HepG2 (cell line): ENCODE measurements at regions not wholly inside any gene's neighbourhood (a gene's known extent, or its start where the extent isn't known, plus 50 kb on each side); places are given as distances from the start of the nearest gene placed in this dataset.
A peak's percentile ranks its signal among the peaks of the same experiment; 100 is the strongest.

Experiments
- BRD4 ChIP-seq: sonication (generic); formaldehyde crosslinking; IDR thresholded peaks from 2 replicates; pipeline ENCODE4 v1.4.0; 2020; ENCODE audit warnings: missing genetic modification reagents
- CREM ChIP-seq, 2 experiments: sonication (generic) in 1 of 2; formaldehyde crosslinking in 1 of 2; IDR thresholded peaks; 2 replicates each; pipeline versions ENCODE4 v1.4.0 to v1.6.1; 2016 to 2020; ENCODE audit warnings: antibody characterized with exemption in 1 of 2, mild to moderate bottlenecking in 1 of 2, missing genetic modification reagents in 1 of 2
- ERF ChIP-seq: IDR thresholded peaks from 2 replicates; pipeline ENCODE4 v1.6.1; 2018; ENCODE audit warnings: missing biosample characterization, missing genetic modification reagents
- FOXK2 ChIP-seq: fragments of 450-650 bp; IDR thresholded peaks from 2 replicates; pipeline ENCODE4 v1.6.1; 2016
- GABPB1 ChIP-seq: IDR thresholded peaks from 2 replicates; pipeline ENCODE4 v1.6.1; 2016; ENCODE audit warnings: mild to moderate bottlenecking, missing genetic modification reagents, moderate library complexity, missing compliant biosample characterization
- HOXA3 ChIP-seq: sonication (generic); formaldehyde crosslinking; IDR thresholded peaks from 2 replicates; pipeline ENCODE4 v1.5.0; 2020; ENCODE audit warnings: missing genetic modification reagents
- NFE2L2 ChIP-seq: fragments of 150-350 bp; IDR thresholded peaks from 2 replicates; pipeline ENCODE4 v1.6.1; 2014; ENCODE audit warnings: low read length
- SP4 ChIP-seq: sonication (generic); formaldehyde crosslinking; IDR thresholded peaks from 2 replicates; pipeline ENCODE4 v1.8.1; 2023; ENCODE audit warnings: mild to moderate bottlenecking, missing genetic modification reagents
- TCF7L2 ChIP-seq: IDR thresholded peaks from 2 replicates; pipeline ENCODE4 v1.6.1; 2011; ENCODE audit warnings: mild to moderate bottlenecking, low read depth, low read length, moderate library complexity
- ZSCAN22 ChIP-seq: sonication (generic); formaldehyde crosslinking; IDR thresholded peaks from 2 replicates; pipeline ENCODE4 v1.4.0; 2020; ENCODE audit warnings: mild to moderate bottlenecking, missing genetic modification reagents
- TF ChIP-seq, protein P1 (sequence below): sonication (generic); formaldehyde crosslinking; IDR thresholded peaks from 2 replicates; pipeline ENCODE4 v1.5.0; 2020; ENCODE audit warnings: mild to moderate bottlenecking, missing genetic modification reagents, borderline replicate concordance
- TF ChIP-seq, protein P2 (sequence below): sonication (generic); formaldehyde crosslinking; IDR thresholded peaks from 2 replicates; pipeline ENCODE4 v1.4.0; 2020; ENCODE audit warnings: mild to moderate bottlenecking, missing genetic modification reagents
- TF ChIP-seq, protein P3 (sequence below): sonication (generic); formaldehyde crosslinking; IDR thresholded peaks from 2 replicates; pipeline ENCODE4 v1.8.1; 2023; ENCODE audit warnings: mild to moderate bottlenecking, missing genetic modification reagents
- TF ChIP-seq, protein P4 (sequence below): IDR thresholded peaks from 2 replicates; pipeline ENCODE4 v1.6.1; 2012; ENCODE audit warnings: inconsistent platforms
- TF ChIP-seq, protein P5 (sequence below): sonication (generic); formaldehyde crosslinking; IDR thresholded peaks from 2 replicates; pipeline ENCODE4 v1.4.0; 2020; ENCODE audit warnings: low read depth, mild to moderate bottlenecking, missing genetic modification reagents

DNA sequence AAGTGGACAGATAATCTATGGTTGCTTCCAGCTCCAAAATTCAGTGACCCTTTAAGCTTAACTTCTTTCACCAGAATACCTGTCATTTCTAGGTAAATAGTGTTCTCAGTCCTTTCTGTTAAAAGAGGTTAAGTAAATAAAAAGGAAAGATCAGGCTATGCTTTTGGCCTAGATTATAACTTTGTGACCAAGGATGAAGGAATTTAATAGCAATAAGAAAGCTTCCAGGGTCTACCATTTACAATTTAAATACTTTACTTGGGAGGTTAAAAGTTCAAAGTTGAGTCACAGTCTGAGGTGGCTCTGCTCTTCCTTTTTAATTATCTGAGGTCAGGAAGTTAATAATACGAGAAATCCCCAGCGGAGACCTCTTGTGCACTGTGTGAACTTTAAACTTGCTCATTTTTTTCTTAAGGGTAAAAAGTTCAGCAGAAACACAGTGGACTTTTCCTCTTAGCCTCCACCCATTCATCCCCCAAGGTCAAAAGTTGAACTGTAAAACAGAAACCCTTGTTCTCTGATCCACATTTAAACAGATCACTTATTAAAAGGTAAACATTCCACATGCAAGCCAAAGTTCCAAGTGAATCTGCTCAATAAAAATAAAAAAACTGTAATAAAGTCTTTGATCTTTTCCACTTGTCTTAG, 187.1 kb downstream of the NRIP1 start (continued):
- TF ChIP-seq, protein P1, sequence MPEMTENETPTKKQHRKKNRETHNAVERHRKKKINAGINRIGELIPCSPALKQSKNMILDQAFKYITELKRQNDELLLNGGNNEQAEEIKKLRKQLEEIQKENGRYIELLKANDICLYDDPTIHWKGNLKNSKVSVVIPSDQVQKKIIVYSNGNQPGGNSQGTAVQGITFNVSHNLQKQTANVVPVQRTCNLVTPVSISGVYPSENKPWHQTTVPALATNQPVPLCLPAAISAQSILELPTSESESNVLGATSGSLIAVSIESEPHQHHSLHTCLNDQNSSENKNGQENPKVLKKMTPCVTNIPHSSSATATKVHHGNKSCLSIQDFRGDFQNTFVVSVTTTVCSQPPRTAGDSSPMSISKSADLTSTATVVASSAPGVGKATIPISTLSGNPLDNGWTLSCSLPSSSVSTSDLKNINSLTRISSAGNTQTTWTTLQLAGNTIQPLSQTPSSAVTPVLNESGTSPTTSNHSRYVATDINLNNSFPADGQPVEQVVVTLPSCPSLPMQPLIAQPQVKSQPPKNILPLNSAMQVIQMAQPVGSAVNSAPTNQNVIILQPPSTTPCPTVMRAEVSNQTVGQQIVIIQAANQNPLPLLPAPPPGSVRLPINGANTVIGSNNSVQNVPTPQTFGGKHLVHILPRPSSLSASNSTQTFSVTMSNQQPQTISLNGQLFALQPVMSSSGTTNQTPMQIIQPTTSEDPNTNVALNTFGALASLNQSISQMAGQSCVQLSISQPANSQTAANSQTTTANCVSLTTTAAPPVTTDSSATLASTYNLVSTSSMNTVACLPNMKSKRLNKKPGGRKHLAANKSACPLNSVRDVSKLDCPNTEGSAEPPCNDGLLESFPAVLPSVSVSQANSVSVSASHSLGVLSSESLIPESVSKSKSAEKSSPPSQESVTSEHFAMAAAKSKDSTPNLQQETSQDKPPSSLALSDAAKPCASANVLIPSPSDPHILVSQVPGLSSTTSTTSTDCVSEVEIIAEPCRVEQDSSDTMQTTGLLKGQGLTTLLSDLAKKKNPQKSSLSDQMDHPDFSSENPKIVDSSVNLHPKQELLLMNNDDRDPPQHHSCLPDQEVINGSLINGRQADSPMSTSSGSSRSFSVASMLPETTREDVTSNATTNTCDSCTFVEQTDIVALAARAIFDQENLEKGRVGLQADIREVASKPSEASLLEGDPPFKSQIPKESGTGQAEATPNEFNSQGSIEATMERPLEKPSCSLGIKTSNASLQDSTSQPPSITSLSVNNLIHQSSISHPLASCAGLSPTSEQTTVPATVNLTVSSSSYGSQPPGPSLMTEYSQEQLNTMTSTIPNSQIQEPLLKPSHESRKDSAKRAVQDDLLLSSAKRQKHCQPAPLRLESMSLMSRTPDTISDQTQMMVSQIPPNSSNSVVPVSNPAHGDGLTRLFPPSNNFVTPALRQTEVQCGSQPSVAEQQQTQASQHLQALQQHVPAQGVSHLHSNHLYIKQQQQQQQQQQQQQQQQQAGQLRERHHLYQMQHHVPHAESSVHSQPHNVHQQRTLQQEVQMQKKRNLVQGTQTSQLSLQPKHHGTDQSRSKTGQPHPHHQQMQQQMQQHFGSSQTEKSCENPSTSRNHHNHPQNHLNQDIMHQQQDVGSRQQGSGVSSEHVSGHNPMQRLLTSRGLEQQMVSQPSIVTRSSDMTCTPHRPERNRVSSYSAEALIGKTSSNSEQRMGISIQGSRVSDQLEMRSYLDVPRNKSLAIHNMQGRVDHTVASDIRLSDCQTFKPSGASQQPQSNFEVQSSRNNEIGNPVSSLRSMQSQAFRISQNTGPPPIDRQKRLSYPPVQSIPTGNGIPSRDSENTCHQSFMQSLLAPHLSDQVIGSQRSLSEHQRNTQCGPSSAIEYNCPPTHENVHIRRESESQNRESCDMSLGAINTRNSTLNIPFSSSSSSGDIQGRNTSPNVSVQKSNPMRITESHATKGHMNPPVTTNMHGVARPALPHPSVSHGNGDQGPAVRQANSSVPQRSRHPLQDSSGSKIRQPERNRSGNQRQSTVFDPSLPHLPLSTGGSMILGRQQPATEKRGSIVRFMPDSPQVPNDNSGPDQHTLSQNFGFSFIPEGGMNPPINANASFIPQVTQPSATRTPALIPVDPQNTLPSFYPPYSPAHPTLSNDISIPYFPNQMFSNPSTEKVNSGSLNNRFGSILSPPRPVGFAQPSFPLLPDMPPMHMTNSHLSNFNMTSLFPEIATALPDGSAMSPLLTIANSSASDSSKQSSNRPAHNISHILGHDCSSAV (CRISPR knock-in tag) = no peak
- TF ChIP-seq ERF (CRISPR knock-in tag) (no peak), GABPB1 (CRISPR knock-in tag) (no peak), FOXK2 (no peak), TCF7L2 (no peak), BRD4 (CRISPR knock-in tag) (no peak), ZSCAN22 (CRISPR knock-in tag) (no peak), SP4 (CRISPR knock-in tag) (no peak), HOXA3 (peak; percentile 19; the same call in 1 of the 2 replicates), NFE2L2 (no peak), CREM (IDR thresholded peaks at IDR 0.05) (peak; percentile 85), CREM (CRISPR knock-in tag; IDR thresholded peaks at IDR 0.05) (no peak)
- TF ChIP-seq, protein P2, sequence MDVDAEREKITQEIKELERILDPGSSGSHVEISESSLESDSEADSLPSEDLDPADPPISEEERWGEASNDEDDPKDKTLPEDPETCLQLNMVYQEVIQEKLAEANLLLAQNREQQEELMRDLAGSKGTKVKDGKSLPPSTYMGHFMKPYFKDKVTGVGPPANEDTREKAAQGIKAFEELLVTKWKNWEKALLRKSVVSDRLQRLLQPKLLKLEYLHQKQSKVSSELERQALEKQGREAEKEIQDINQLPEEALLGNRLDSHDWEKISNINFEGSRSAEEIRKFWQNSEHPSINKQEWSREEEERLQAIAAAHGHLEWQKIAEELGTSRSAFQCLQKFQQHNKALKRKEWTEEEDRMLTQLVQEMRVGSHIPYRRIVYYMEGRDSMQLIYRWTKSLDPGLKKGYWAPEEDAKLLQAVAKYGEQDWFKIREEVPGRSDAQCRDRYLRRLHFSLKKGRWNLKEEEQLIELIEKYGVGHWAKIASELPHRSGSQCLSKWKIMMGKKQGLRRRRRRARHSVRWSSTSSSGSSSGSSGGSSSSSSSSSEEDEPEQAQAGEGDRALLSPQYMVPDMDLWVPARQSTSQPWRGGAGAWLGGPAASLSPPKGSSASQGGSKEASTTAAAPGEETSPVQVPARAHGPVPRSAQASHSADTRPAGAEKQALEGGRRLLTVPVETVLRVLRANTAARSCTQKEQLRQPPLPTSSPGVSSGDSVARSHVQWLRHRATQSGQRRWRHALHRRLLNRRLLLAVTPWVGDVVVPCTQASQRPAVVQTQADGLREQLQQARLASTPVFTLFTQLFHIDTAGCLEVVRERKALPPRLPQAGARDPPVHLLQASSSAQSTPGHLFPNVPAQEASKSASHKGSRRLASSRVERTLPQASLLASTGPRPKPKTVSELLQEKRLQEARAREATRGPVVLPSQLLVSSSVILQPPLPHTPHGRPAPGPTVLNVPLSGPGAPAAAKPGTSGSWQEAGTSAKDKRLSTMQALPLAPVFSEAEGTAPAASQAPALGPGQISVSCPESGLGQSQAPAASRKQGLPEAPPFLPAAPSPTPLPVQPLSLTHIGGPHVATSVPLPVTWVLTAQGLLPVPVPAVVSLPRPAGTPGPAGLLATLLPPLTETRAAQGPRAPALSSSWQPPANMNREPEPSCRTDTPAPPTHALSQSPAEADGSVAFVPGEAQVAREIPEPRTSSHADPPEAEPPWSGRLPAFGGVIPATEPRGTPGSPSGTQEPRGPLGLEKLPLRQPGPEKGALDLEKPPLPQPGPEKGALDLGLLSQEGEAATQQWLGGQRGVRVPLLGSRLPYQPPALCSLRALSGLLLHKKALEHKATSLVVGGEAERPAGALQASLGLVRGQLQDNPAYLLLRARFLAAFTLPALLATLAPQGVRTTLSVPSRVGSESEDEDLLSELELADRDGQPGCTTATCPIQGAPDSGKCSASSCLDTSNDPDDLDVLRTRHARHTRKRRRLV (CRISPR knock-in tag) = no peak
- TF ChIP-seq, protein P3, sequence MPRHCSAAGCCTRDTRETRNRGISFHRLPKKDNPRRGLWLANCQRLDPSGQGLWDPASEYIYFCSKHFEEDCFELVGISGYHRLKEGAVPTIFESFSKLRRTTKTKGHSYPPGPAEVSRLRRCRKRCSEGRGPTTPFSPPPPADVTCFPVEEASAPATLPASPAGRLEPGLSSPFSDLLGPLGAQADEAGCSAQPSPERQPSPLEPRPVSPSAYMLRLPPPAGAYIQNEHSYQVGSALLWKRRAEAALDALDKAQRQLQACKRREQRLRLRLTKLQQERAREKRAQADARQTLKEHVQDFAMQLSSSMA = no peak
- TF ChIP-seq, protein P4, sequence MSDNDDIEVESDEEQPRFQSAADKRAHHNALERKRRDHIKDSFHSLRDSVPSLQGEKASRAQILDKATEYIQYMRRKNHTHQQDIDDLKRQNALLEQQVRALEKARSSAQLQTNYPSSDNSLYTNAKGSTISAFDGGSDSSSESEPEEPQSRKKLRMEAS = no peak
- TF ChIP-seq, protein P5, sequence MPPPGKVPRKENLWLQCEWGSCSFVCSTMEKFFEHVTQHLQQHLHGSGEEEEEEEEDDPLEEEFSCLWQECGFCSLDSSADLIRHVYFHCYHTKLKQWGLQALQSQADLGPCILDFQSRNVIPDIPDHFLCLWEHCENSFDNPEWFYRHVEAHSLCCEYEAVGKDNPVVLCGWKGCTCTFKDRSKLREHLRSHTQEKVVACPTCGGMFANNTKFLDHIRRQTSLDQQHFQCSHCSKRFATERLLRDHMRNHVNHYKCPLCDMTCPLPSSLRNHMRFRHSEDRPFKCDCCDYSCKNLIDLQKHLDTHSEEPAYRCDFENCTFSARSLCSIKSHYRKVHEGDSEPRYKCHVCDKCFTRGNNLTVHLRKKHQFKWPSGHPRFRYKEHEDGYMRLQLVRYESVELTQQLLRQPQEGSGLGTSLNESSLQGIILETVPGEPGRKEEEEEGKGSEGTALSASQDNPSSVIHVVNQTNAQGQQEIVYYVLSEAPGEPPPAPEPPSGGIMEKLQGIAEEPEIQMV (CRISPR knock-in tag) = no peak
